ENCODE measurements at regions not wholly inside any gene's neighbourhood (a gene's known extent, or its start where the extent isn't known, plus 50 kb on each side); places are given as distances from the start of the nearest gene placed in this dataset.

DNA sequence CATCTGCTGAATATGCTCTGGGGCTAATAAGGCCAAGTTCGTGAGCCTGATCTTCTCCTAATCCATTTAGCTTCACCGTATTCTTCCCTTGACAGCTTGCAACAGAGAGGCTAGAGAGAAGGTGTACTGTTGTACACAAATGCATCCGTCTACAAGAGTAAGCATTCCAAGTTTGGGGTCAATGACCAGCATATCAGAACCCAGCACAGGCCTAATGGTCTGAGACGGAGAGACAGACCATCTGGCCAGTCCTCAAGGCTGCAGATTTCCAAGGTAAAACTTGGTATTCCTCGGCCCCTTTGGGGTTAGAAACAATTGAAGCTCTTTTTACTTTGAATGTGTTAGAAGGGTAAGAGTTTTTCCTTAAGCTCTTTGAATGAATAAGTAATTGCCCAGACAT, 481.2 kb upstream of the KLF4 start:
- ChIA-PET CTCF (no interaction called here), POLR2A (ENCODE audit: unreplicated experiment) (no interaction called here)
- Histone ChIP-seq H3K4me2 (ENCODE audit: low read depth, low read length) (no peak overlapping the region), H2BK20ac (ENCODE audit: low read depth, low read length) (no peak overlapping the region), H3K9me1 (ENCODE audit: insufficient read depth, low read length) (no peaks in the 10 kb centered on the region), H3K14ac (replicated peaks; ENCODE audit: low read depth, low read length) (no peak overlapping the region), H2BK5ac (ENCODE audit: low read depth, low read length, poor library complexity, severe bottlenecking) (no peak overlapping the region), H4K5ac (ENCODE audit: low read depth, low read length) (no peak overlapping the region), H3K4me1 (ENCODE audit: control insufficient read depth, insufficient read depth, low read length) (peaks cover 3% of the 10 kb centered on the region; the same call in 1 of the 2 replicates), H3K36me3 (ENCODE audit: control insufficient read depth, insufficient read depth, low read length) (no peaks in the 10 kb centered on the region), H3K23ac (ENCODE audit: low read depth, low read length) (no peak overlapping the region), H2BK15ac (ENCODE audit: low read depth, low read length) (no peak overlapping the region), H3K9me3 (ENCODE audit: control insufficient read depth, insufficient read depth, low read length) (no peaks in the 10 kb centered on the region), H3K79me1 (ENCODE audit: low read depth in 1 of 2, low read length in 2 of 2) (no peaks in the 10 kb centered on the region), H2AK5ac (ENCODE audit: low read depth, low read length) (no peak overlapping the region), H4K91ac (ENCODE audit: insufficient read depth, low read depth, low read length) (no peak overlapping the region), H3K27ac (ENCODE audit: insufficient read depth, low read length) (no peak overlapping the region), H2AK9ac (replicated peaks; ENCODE audit: low read depth, low read length, poor library complexity) (no peak overlapping the region), H2AFZ (replicated peaks; ENCODE audit: low read length, poor library complexity) (no peak overlapping the region), H3K18ac (ENCODE audit: low read depth, low read length) (no peak overlapping the region; the same call in 1 of the 2 replicates), H3K4ac (ENCODE audit: low read depth, low read length) (no peak overlapping the region), H3K27me3 (ENCODE audit: control insufficient read depth, insufficient read depth, low read length) (no peaks in the 10 kb centered on the region; the same call in 1 of the 2 replicates), H4K8ac (ENCODE audit: low read depth in 2 of 2, low read length in 2 of 2) (no peak overlapping the region), H3K9ac (ENCODE audit: low read depth, low read length) (no peak overlapping the region), H3K4me3 (ENCODE audit: insufficient read depth, low read depth, low read length) (no peak overlapping the region), H2BK120ac (ENCODE audit: low read depth, low read length) (no peak overlapping the region), H4K20me1 (ENCODE audit: insufficient read depth, low read length) (no peaks in the 10 kb centered on the region), H3K56ac (ENCODE audit: extremely low read depth, insufficient read depth, low read length) (no peak overlapping the region)
- dilution Hi-C loops (cut with HindIII; ENCODE audit: low sequenced_read_pairs, unreplicated experiment), result no loop called here
- TF ChIP-seq CTCF (conservative IDR thresholded peaks at IDR 0.05; ENCODE audit: low read depth, low read length), result no peak
- no peak for TF ChIP-seq NFE2L2 (IDR thresholded peaks at IDR 0.05; ENCODE audit: low read depth, low read length)
- no peak for TF ChIP-seq SMC3 (IDR thresholded peaks at IDR 0.05; ENCODE audit: low read depth, low read length)
- TF ChIP-seq MAZ (IDR thresholded peaks at IDR 0.05; ENCODE audit: borderline replicate concordance, low read depth, low read length), result no peak
- TF ChIP-seq RFX5 (IDR thresholded peaks at IDR 0.05; ENCODE audit: low read depth, low read length), result no peak
- no peak for TF ChIP-seq CEBPB (IDR thresholded peaks at IDR 0.05; ENCODE audit: low read depth, low read length)
- no peak for TF ChIP-seq RAD21 (IDR thresholded peaks at IDR 0.05; ENCODE audit: low read length)
- TF ChIP-seq MXI1 (IDR thresholded peaks at IDR 0.05; ENCODE audit: borderline replicate concordance, low read depth, low read length), result no peak
- TF ChIP-seq POLR2A (IDR thresholded peaks at IDR 0.05; ENCODE audit: low read depth, low read length), result no peak
- TF ChIP-seq, protein P1, sequence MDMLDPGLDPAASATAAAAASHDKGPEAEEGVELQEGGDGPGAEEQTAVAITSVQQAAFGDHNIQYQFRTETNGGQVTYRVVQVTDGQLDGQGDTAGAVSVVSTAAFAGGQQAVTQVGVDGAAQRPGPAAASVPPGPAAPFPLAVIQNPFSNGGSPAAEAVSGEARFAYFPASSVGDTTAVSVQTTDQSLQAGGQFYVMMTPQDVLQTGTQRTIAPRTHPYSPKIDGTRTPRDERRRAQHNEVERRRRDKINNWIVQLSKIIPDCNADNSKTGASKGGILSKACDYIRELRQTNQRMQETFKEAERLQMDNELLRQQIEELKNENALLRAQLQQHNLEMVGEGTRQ (IDR thresholded peaks at IDR 0.05; ENCODE audit: low read depth, low read length), result no peak
- TF ChIP-seq BHLHE40 (IDR thresholded peaks at IDR 0.05; ENCODE audit: low read depth, low read length), result no peak
- TF ChIP-seq CHD1 (IDR thresholded peaks at IDR 0.05; ENCODE audit: low read depth, low read length), result no peak
- DNase-seq (no peak), ATAC-seq (ENCODE audit: low read depth) (no peak)
- intact Hi-C loops (cut with micrococcal nuclease), result no loop called here
- WGBS, 2 experiments (ENCODE audit: extremely low coverage in 2 of 2, insufficient read length in 1 of 2), result 80% methylated on average over 1 of the region's 5 CpGs; no CpG with 5 or more reads in 1 of the 2 experiments
- in situ Hi-C loops (cut with MboI; ENCODE audit: low sequenced_read_pairs), result no loop called here
- no TSS peak for BruUV-seq (replicated peaks)
